Effector memory CD8-positive, alpha-beta T cell (primary cell): ENCODE measurements at regions not wholly inside any gene's neighbourhood (a gene's known extent, or its start where the extent isn't known, plus 50 kb on each side); places are given as distances from the start of the nearest gene placed in this dataset.

Experiments used
- ATAC-seq: fragments of 150-1000 bp; cut with Tn5 transposase; replicated peaks from 2 replicates; pipeline ENCODE4 v1.10.0; 2021; ENCODE audit warnings: mild to moderate bottlenecking, moderate library complexity
- DNase-seq, 3 experiments: peaks; one replicate each; pipeline ENCODE4 v3.0.0; 2021
- H3K27ac Mint-ChIP-seq, 2 donors: one replicate each; pipeline ENCODE4 v1.8.0; 2022; ENCODE audit warnings: mild to moderate bottlenecking in 2 of 2, mixed read lengths in 2 of 2, moderate library complexity in 2 of 2
- H3K27me3 Mint-ChIP-seq, 2 donors: one replicate each; pipeline ENCODE4 v1.8.0; 2022; ENCODE audit warnings: mixed read lengths in 2 of 2
- H3K36me3 Mint-ChIP-seq: one replicate; pipeline ENCODE4 v1.8.0; 2022; ENCODE audit warnings: mild to moderate bottlenecking, moderate library complexity, mixed read lengths; ENCODE audit not compliant: insufficient read depth
- H3K4me1 Mint-ChIP-seq, 2 donors: one replicate each; pipeline ENCODE4 v1.8.0; 2022; ENCODE audit warnings: low read depth in 2 of 2, mixed read lengths in 2 of 2
- H3K4me3 Mint-ChIP-seq, 2 donors: one replicate each; pipeline ENCODE4 v1.8.0; 2022; ENCODE audit warnings: mild to moderate bottlenecking in 2 of 2, mixed read lengths in 2 of 2, moderate library complexity in 2 of 2
- H3K9me3 Mint-ChIP-seq, 2 donors: one replicate each; pipeline ENCODE4 v1.8.0; 2022; ENCODE audit warnings: mixed read lengths in 2 of 2

DNA sequence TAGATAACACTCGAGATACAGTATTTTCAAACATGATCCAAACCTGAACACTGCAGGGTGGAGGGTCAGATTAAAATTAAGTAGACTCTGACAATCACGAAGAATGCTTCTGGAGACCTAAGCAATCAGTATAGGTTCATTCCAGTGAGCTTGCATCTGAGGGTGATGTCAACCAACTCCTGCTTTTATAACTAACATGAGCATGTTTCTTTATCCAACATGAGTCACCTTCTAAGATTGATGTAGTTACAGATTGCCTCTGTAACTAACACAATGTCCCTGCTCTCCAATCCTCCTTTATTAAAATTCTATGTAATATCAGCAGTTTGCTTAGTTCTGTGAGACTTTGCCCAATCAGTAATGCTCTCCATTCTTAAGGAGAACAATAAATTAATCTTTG is 225.7 kb downstream of the ARL6IP6 start:
- Mint-ChIP-seq H3K27me3 (peaks cover 0 to 5% of the 10 kb centered on the region in 2 donors), H3K4me1 (no peaks in the 10 kb centered on the region), H3K9me3 (peaks cover 0 to 2% of the 10 kb centered on the region in 2 donors), H3K36me3 (no peaks in the 10 kb centered on the region), H3K4me3 (no peak overlapping the region), H3K27ac (no peak overlapping the region)
- no peak for DNase-seq
- no peak for ATAC-seq

DNA sequence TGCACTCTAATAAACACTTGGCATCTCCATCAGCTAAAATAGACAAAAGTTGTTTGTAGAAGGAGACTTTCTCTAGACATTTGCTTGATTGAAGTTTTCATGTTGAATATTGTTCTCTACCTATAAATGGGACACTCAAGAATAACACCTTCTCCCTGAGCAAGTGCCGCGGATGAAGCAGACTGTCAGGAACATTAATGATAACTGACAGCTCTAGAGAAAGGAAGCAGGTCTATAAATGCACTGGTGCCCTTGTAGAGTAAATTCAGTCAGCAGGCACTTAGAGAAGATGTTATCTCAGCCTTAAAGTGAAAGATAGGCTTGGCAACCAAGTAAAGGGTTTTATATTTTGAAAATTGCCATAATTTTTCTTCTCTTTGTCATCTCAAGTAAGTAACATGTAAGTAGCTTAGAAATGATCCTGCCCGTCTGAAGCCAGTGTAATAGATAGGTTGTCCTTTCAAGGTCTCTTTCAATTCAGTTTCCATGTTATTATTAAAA is 224.6 kb downstream of the ARL6IP6 start:
- Mint-ChIP-seq H3K36me3 (no peaks in the 10 kb centered on the region), H3K4me1 (no peaks in the 10 kb centered on the region), H3K4me3 (no peak overlapping the region), H3K27ac (no peak overlapping the region), H3K9me3 (peaks cover 0 to 10% of the 10 kb centered on the region in 2 donors), H3K27me3 (peaks cover 0 to 5% of the 10 kb centered on the region in 2 donors)
- DNase-seq (no peak), ATAC-seq (no peak)

DNA sequence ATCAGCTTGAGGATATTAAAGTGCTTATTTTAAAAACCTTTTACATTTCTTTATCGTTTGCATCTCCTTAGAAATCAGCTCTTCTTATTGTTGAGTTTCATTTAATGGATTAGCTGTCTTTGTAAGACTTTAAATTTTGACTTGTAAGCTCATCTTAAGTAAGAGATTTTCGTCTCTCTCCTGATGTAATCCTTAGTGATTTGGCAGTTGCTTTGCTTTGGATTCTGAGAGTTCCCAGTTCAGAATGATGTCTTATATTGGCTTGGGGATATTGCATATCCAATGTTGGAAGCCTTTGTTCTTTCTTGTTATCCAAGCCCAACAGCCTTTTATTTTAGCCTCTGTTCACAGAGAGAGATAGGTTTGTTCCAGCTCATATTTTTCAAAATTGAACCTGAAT is 212.1 kb downstream of the ARL6IP6 start:
- ATAC-seq (no peak), DNase-seq (no peak)

DNA sequence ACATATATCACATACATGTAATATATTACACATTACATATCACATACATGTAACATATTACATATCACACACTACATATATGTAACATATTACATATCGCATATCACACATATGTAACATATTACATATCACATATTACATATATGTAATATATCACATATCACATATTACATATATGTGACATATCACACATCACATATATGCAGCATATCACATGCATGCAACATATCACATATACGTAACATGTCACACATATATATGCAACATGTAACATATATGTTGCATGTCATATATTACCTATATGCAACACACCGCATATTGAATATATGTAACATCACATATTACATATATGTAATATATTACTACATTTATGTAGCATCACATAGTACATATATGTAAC is 211.2 kb downstream of the ARL6IP6 start:
- Mint-ChIP-seq H3K9me3 (peaks cover 0 to 1% of the 10 kb centered on the region in 2 donors), H3K27ac (no peak overlapping the region), H3K36me3 (no peaks in the 10 kb centered on the region), H3K27me3 (no peaks in the 10 kb centered on the region), H3K4me1 (no peaks in the 10 kb centered on the region), H3K4me3 (no peak overlapping the region)
- ATAC-seq (no peak), DNase-seq (no peak)

More for the DNA sequence above, 212.1 kb downstream of the ARL6IP6 start:
- Mint-ChIP-seq H3K27me3 (no peaks in the 10 kb centered on the region), H3K4me3 (no peak overlapping the region), H3K9me3 (peaks cover 0 to 1% of the 10 kb centered on the region in 2 donors), H3K4me1 (no peaks in the 10 kb centered on the region), H3K27ac (no peak overlapping the region), H3K36me3 (no peaks in the 10 kb centered on the region)

DNA sequence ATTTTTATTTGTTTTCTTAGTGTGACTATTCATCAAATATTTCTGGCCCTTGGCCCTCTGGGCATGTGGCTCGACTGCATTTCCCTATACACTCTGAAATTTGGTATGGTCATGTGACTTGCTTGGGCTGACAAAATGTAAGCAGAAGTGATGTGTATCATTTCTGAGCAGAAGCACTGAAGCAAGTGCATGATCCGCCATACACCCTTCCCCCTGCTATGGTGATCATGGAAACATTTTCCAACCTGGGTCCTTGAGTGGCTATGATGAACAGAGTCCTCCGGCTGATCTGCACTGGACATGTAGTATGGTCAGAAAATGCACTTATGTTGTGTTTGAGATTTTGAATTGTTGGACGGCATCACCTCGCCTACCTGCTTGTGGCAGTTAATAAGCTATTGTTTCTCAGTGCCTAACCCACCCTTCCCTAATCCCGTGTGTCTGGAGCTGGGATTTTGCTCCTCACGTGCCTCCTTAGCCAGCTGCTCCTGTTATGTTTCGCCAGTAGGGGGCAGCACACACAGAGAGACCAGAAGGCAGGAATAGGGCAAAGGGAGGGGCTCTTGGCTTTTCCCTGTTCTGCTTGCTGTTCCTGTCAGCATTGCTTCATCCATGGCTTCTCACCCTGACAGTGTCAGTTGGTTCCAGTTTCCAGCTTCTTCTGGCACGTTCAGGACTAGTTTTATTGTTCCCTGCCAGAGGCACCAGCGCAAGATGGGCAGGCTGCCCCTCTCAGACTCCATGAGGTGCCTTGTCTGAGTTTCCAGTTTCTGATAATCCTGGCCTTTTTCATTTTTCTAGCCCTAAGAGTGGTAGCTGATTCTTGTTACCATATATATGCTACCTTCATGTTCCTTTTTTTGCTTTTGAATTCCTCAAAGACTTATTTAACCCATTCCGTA is 207.4 kb downstream of the ARL6IP6 start:
- no peaks in the 10 kb centered on the region for H3K36me3 Mint-ChIP-seq
- no peak for ATAC-seq
- H3K4me1 Mint-ChIP-seq: no peaks in the 10 kb centered on the region
- H3K27ac Mint-ChIP-seq: no peak overlapping the region
- DNase-seq: peak in 1 of 3 experiments; percentile 4
- H3K27me3 Mint-ChIP-seq: no peaks in the 10 kb centered on the region
- H3K9me3 Mint-ChIP-seq: peaks cover 0 to 1% of the 10 kb centered on the region in 2 donors
- no peak overlapping the region for H3K4me3 Mint-ChIP-seq

DNA sequence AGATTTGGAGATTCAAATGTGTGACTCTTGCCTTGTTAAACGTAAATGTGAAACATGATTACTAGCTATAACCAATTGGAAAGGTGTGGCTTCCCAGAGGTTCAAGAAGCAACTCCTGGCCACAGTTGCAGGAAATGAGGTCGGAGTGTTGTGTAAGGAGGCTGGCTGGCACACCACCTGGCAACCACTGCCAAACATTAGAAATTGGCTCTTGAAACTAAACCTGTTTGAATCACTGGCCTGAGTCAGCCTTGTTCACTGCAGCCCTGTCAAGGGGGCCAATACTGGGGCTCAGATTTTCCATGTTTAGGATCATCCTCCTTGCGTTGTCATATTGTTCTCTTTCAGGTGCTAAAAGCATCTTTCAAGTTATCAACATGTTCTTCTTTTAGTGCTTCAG is 206.3 kb downstream of the ARL6IP6 start:
- Mint-ChIP-seq H3K27me3 (no peaks in the 10 kb centered on the region), H3K36me3 (no peaks in the 10 kb centered on the region), H3K4me3 (no peak overlapping the region), H3K27ac (no peak overlapping the region), H3K9me3 (peaks cover 0 to 1% of the 10 kb centered on the region in 2 donors), H3K4me1 (no peaks in the 10 kb centered on the region)
- ATAC-seq (no peak), DNase-seq (no peak)

DNA sequence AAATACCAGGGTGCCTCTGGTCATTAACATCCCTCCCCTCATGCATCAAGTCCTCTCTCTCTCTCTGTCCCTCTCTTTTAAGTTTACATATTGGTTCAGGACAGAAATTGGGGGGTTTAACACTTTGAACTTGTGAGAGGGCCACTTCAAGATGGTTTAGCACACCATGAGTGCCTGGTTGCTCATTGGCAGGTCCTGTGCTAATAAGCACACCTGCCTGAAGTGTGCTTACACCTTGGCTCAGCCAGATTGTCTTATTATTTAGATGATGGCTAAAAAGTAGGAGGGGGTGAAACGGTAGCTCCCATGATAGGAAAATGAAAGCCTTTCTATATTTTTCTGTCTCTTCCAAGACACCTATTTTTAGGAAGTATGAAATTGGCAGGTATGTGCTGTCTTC is 205.8 kb downstream of the ARL6IP6 start:
- H3K4me3 Mint-ChIP-seq: no peak overlapping the region
- H3K36me3 Mint-ChIP-seq: no peaks in the 10 kb centered on the region
- ATAC-seq: no peak
- no peaks in the 10 kb centered on the region for H3K4me1 Mint-ChIP-seq
- H3K9me3 Mint-ChIP-seq: peaks cover 0 to 1% of the 10 kb centered on the region in 2 donors
- no peak overlapping the region for H3K27ac Mint-ChIP-seq
- no peaks in the 10 kb centered on the region for H3K27me3 Mint-ChIP-seq
- no peak for DNase-seq

DNA sequence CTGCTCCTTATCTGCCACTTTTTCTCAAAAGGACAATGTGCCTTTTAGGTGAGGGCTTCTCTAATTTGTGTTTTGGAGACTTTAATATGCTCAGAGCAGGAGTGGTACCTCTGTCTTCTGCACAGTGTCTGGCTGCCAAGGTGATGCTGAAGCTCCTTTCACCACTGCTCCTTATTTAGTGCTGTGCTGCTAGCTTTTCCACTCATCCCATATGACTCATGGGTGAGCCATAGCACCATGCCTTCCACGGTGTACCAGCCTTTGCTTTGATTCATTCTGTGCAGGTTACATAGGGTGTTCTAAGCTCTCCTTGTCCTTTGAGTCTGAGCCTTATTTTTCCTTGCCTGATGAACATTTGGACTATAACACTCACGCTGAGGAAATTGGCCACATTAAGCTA is 202.4 kb downstream of the ARL6IP6 start:
- Mint-ChIP-seq H3K27me3 (peaks cover 0 to 7% of the 10 kb centered on the region in 2 donors), H3K4me1 (no peaks in the 10 kb centered on the region), H3K36me3 (no peaks in the 10 kb centered on the region), H3K9me3 (peaks cover 0 to 2% of the 10 kb centered on the region in 2 donors), H3K4me3 (no peak overlapping the region), H3K27ac (no peak overlapping the region)
- ATAC-seq (no peak), DNase-seq (no peak)

DNA sequence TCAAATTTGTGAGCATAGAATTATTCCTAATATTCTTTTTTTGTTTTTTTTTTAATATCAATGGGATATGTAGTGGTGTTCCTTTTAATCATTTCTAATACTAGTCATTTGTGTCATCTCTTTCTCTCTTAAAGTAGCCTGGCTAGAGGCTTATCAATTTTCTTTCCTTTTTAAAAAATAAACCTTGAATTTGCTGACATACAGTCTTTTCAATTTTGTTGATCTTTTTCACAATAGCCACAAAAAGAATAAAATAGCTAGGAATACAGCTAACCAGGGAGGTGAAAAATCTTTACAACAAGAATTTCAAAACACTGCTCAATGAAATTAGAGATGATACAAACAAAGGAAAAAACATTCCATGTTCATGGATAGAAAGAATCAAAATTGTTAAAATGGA is 192.6 kb downstream of the ARL6IP6 start:
- no peak overlapping the region for H3K4me3 Mint-ChIP-seq
- no peak overlapping the region for H3K27ac Mint-ChIP-seq
- H3K9me3 Mint-ChIP-seq: peaks cover 0 to 2% of the 10 kb centered on the region in 2 donors
- DNase-seq (no peak), ATAC-seq (no peak)
- no peaks in the 10 kb centered on the region for H3K4me1 Mint-ChIP-seq
- H3K27me3 Mint-ChIP-seq: no peaks in the 10 kb centered on the region
- H3K36me3 Mint-ChIP-seq: no peaks in the 10 kb centered on the region

DNA sequence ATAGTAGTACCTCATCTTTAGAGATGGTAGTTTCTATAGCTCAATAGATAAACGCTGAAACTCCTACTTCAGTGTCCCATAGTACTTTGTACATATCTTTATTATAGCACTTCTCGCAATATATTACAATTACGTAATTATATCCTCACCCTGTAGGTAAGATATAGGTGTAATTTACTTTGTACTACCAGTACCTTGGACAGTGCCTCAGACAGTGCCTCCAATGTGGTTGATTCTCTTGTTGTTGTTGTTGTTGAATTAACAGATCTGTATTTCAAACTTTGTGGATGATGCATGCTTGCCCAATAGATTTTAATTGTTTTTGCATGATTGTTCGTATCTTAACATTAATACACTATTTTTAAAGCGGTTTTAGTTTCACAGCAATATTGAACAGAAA is 188.6 kb downstream of the ARL6IP6 start:
- H3K4me1 Mint-ChIP-seq: no peaks in the 10 kb centered on the region
- H3K9me3 Mint-ChIP-seq: peaks cover 0 to 2% of the 10 kb centered on the region in 2 donors
- ATAC-seq (no peak), DNase-seq (no peak)
- no peaks in the 10 kb centered on the region for H3K27me3 Mint-ChIP-seq
- no peaks in the 10 kb centered on the region for H3K36me3 Mint-ChIP-seq
- H3K4me3 Mint-ChIP-seq: no peak overlapping the region
- no peak overlapping the region for H3K27ac Mint-ChIP-seq

DNA sequence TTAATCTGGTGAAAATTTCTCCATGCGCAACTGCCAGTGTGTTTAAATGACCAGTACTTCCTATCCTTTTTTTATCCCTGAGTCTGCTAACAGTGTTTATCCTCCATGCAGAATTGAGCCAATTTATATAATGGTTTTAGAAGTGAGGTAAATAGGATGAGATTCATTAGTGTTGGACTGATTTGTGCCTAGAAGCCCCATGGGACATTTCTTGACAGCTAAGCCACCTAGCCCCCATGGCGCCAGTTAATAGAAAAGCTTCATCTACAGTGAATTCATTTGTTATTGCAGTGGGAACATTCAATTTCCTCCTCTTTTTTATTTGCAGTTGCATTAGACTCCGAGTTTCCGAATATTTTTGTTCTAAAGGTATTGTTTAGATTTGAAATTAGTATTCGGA is 175.6 kb downstream of the ARL6IP6 start:
- Mint-ChIP-seq H3K27ac (no peak overlapping the region), H3K27me3 (peaks cover 11 to 22% of the 10 kb centered on the region in 2 donors), H3K4me3 (no peak overlapping the region), H3K36me3 (no peaks in the 10 kb centered on the region), H3K9me3 (no peaks in the 10 kb centered on the region), H3K4me1 (no peaks in the 10 kb centered on the region)
- DNase-seq: no peak
- no peak for ATAC-seq

DNA sequence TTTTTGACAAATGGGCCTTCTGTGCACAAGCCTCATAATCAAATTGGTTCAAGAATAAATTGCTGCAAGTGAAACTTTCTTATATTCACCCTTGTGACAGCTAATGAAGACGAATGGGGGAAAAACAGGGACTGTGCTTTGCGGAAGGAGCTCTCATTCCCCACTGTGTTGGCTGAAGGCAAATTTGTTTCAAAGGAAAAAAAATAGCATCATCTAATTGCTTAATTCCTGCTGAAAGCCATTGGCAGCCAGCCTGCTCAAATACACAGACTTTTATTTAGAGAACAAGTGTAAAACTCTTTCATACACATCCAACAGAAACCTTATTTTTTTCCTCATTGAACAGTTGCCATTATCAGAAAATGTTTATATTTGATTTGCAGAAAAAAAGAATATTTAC is 172.3 kb downstream of the ARL6IP6 start:
- H3K4me1 Mint-ChIP-seq: no peaks in the 10 kb centered on the region
- H3K27me3 Mint-ChIP-seq: peaks cover 7 to 19% of the 10 kb centered on the region in 2 donors
- no peak for DNase-seq
- H3K4me3 Mint-ChIP-seq: no peak overlapping the region
- no peak overlapping the region for H3K27ac Mint-ChIP-seq
- H3K36me3 Mint-ChIP-seq: no peaks in the 10 kb centered on the region
- no peaks in the 10 kb centered on the region for H3K9me3 Mint-ChIP-seq
- no peak for ATAC-seq

DNA sequence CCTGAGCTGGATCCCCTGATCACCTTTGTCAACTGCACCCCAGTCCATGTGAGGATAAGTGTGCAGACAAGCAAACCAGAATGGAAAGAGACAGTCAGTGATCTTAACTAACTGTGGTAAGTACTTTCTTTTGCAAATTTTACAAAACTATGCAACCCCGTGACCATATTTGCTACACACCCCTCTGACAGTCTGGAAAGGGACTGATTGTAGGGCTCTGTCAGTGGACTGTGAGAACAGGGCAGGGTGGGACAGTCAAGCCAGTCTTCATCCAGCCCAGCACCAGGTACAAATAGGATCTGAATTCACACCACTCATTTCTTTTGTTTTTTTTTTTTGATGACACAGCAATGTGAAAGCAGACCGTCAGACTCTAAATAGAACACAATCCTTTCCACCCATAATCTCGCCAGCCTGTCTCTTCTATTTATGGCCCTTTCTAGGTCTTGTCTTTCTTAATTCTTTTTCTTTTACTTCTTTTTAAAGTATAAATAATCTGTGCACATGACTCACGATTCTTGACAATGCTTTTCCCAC is 165.6 kb downstream of the ARL6IP6 start:
- Mint-ChIP-seq H3K27me3 (peaks cover 0 to 7% of the 10 kb centered on the region in 2 donors), H3K4me3 (no peak overlapping the region), H3K9me3 (no peaks in the 10 kb centered on the region), H3K4me1 (no peaks in the 10 kb centered on the region), H3K36me3 (no peaks in the 10 kb centered on the region), H3K27ac (no peak overlapping the region)
- ATAC-seq: no peak
- no peak for DNase-seq

DNA sequence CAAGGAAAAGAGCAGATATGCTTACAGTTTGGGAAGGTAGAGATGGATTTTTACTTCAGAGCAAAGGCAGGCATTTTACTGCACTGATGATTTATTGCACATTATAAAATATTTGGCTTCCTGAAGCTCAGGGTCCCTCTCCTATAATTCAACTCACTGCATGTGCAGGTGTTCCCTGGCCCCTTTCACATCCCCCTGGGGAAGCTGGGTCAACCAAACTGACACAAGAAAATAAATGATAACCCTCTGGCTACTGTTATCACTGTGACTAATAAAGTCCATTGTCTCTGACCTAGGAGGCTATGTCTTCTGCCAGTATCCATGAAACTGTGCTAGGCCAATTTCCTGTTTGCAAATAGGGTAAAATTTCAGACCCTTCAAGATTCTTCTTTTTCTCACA is 163.1 kb downstream of the ARL6IP6 start:
- Mint-ChIP-seq H3K4me1 (no peaks in the 10 kb centered on the region), H3K9me3 (no peaks in the 10 kb centered on the region), H3K27me3 (no peaks in the 10 kb centered on the region), H3K27ac (no peak overlapping the region), H3K4me3 (no peak overlapping the region), H3K36me3 (no peaks in the 10 kb centered on the region)
- ATAC-seq (no peak), DNase-seq (no peak)
